ENCODE measurements at regions not wholly inside any gene's neighbourhood (a gene's known extent, or its start where the extent isn't known, plus 50 kb on each side); places are given as distances from the start of the nearest gene placed in this dataset.
A peak's percentile ranks its signal among the peaks of the same experiment; 100 is the strongest.
"Not testable (repeated sequence)": the region's sequence is repeated elsewhere in the genome, so short reads cannot be mapped to it uniquely, and the experiment has no call there.

GRCh38 chr2:204147040-204147439 lies 210.5 kb downstream of the ICOS start:
- not testable (repeated sequence) for H3K9me3 ChIP-seq (ENCODE audit: control insufficient read depth, insufficient read depth, low read length); H3K4me3 ChIP-seq (ENCODE audit: low read depth, low read length); H3K27me3 ChIP-seq (ENCODE audit: control insufficient read depth, insufficient read depth, low read length); H3K36me3 ChIP-seq (ENCODE audit: control insufficient read depth, insufficient read depth, low read length); H3K27ac ChIP-seq (ENCODE audit: low read depth, low read length); DNase-seq (ENCODE audit: low read depth in 4 of 6, low spot score in 6 of 6)
- WGBS (ENCODE audit: insufficient coverage) = 95% methylated on average over 2 of the region's 2 CpGs
- H3K4me1 ChIP-seq (ENCODE audit: control insufficient read depth, insufficient read depth, low read length) = peaks cover 20% of the 10 kb centered on the region

- peak in 1 of 6 donors; percentile 51 for DNase-seq (ENCODE audit: low read depth in 4 of 6, low spot score in 6 of 6)
- Histone ChIP-seq H3K27ac (ENCODE audit: low read depth, low read length) (no peak overlapping the region), H3K36me3 (ENCODE audit: control insufficient read depth, insufficient read depth, low read length) (no peaks in the 10 kb centered on the region), H3K27me3 (ENCODE audit: control insufficient read depth, insufficient read depth, low read length) (no peaks in the 10 kb centered on the region), H3K9me3 (ENCODE audit: control insufficient read depth, insufficient read depth, low read length) (no peaks in the 10 kb centered on the region), H3K4me3 (ENCODE audit: low read depth, low read length) (no peak overlapping the region), H3K4me1 (ENCODE audit: control insufficient read depth, insufficient read depth, low read length) (peaks cover 7% of the 10 kb centered on the region)
- WGBS (ENCODE audit: insufficient coverage) = 71% methylated on average over 5 of the region's 7 CpGs
Observed at GRCh38 chr2:204150721-204151120, 214.2 kb downstream of the ICOS start.

- DNase-seq (ENCODE audit: low read depth in 4 of 6, low spot score in 6 of 6) = peak in 1 of 6 donors; percentile 25
Observed at GRCh38 chr2:204152616-204153015, 216.1 kb downstream of the ICOS start.

GRCh38 chr2:204154863-204155262 lies 218.3 kb downstream of the ICOS start:
- peaks cover 5% of the 10 kb centered on the region for H3K4me1 ChIP-seq (ENCODE audit: control insufficient read depth, insufficient read depth, low read length)
- DNase-seq (ENCODE audit: low read depth in 4 of 6, low spot score in 6 of 6) = no peak
- no CpG with 5 or more reads among the region's 3 CpGs for WGBS (ENCODE audit: insufficient coverage)

More at GRCh38 chr2:204152616-204153015, 216.1 kb downstream of the ICOS start:
- H3K36me3 ChIP-seq (ENCODE audit: control insufficient read depth, insufficient read depth, low read length) = no peaks in the 10 kb centered on the region
- H3K27ac ChIP-seq (ENCODE audit: low read depth, low read length) = no peak overlapping the region
- H3K4me3 ChIP-seq (ENCODE audit: low read depth, low read length) = no peak overlapping the region
- peaks cover 5% of the 10 kb centered on the region for H3K4me1 ChIP-seq (ENCODE audit: control insufficient read depth, insufficient read depth, low read length)
- H3K9me3 ChIP-seq (ENCODE audit: control insufficient read depth, insufficient read depth, low read length) = peaks cover 2% of the 10 kb centered on the region
- 24% methylated on average over 3 of the region's 3 CpGs for WGBS (ENCODE audit: insufficient coverage)
- no peaks in the 10 kb centered on the region for H3K27me3 ChIP-seq (ENCODE audit: control insufficient read depth, insufficient read depth, low read length)

GRCh38 chr2:204156456-204156855 lies 219.9 kb downstream of the ICOS start:
- Histone ChIP-seq H3K4me1 (ENCODE audit: control insufficient read depth, insufficient read depth, low read length) (no peaks in the 10 kb centered on the region), H3K9me3 (ENCODE audit: control insufficient read depth, insufficient read depth, low read length) (peaks cover 6% of the 10 kb centered on the region), H3K4me3 (ENCODE audit: low read depth, low read length) (no peak overlapping the region), H3K27ac (ENCODE audit: low read depth, low read length) (no peak overlapping the region), H3K36me3 (ENCODE audit: control insufficient read depth, insufficient read depth, low read length) (no peaks in the 10 kb centered on the region), H3K27me3 (ENCODE audit: control insufficient read depth, insufficient read depth, low read length) (no peaks in the 10 kb centered on the region)
- DNase-seq (ENCODE audit: low read depth in 4 of 6, low spot score in 6 of 6) = no peak
- WGBS (ENCODE audit: insufficient coverage) = no CpG with 5 or more reads among the region's 1 CpG

More at GRCh38 chr2:204154863-204155262, 218.3 kb downstream of the ICOS start:
- no peaks in the 10 kb centered on the region for H3K36me3 ChIP-seq (ENCODE audit: control insufficient read depth, insufficient read depth, low read length)
- no peak overlapping the region for H3K4me3 ChIP-seq (ENCODE audit: low read depth, low read length)
- H3K27ac ChIP-seq (ENCODE audit: low read depth, low read length) = no peak overlapping the region
- H3K9me3 ChIP-seq (ENCODE audit: control insufficient read depth, insufficient read depth, low read length) = peaks cover 6% of the 10 kb centered on the region
- no peaks in the 10 kb centered on the region for H3K27me3 ChIP-seq (ENCODE audit: control insufficient read depth, insufficient read depth, low read length)

GRCh38 chr2:204157684-204158083 lies 221.1 kb downstream of the ICOS start:
- no peak overlapping the region for H3K4me3 ChIP-seq (ENCODE audit: low read depth, low read length)
- H3K9me3 ChIP-seq (ENCODE audit: control insufficient read depth, insufficient read depth, low read length) = peaks cover 6% of the 10 kb centered on the region
- no peaks in the 10 kb centered on the region for H3K27me3 ChIP-seq (ENCODE audit: control insufficient read depth, insufficient read depth, low read length)
- H3K4me1 ChIP-seq (ENCODE audit: control insufficient read depth, insufficient read depth, low read length) = no peaks in the 10 kb centered on the region
- H3K27ac ChIP-seq (ENCODE audit: low read depth, low read length) = no peak overlapping the region
- no peaks in the 10 kb centered on the region for H3K36me3 ChIP-seq (ENCODE audit: control insufficient read depth, insufficient read depth, low read length)
- no peak for DNase-seq (ENCODE audit: low read depth in 4 of 6, low spot score in 6 of 6)

- no peak overlapping the region for H3K27ac ChIP-seq (ENCODE audit: low read depth, low read length)
- no peak overlapping the region for H3K4me3 ChIP-seq (ENCODE audit: low read depth, low read length)
- no peak for DNase-seq (ENCODE audit: low read depth in 4 of 6, low spot score in 6 of 6)
- no peaks in the 10 kb centered on the region for H3K27me3 ChIP-seq (ENCODE audit: control insufficient read depth, insufficient read depth, low read length)
- H3K9me3 ChIP-seq (ENCODE audit: control insufficient read depth, insufficient read depth, low read length) = peaks cover 7% of the 10 kb centered on the region
- H3K36me3 ChIP-seq (ENCODE audit: control insufficient read depth, insufficient read depth, low read length) = no peaks in the 10 kb centered on the region
- no peaks in the 10 kb centered on the region for H3K4me1 ChIP-seq (ENCODE audit: control insufficient read depth, insufficient read depth, low read length)
- whole genome bisulfite sequencing (ENCODE audit: insufficient coverage) = 69% methylated on average over 1 of the region's 3 CpGs
Observed at GRCh38 chr2:204159526-204159925, 223.0 kb downstream of the ICOS start.

GRCh38 chr2:204160989-204161388 lies 224.4 kb downstream of the ICOS start:
- Histone ChIP-seq H3K27me3 (ENCODE audit: control insufficient read depth, insufficient read depth, low read length) (no peaks in the 10 kb centered on the region), H3K36me3 (ENCODE audit: control insufficient read depth, insufficient read depth, low read length) (no peaks in the 10 kb centered on the region), H3K9me3 (ENCODE audit: control insufficient read depth, insufficient read depth, low read length) (peaks cover 7% of the 10 kb centered on the region), H3K27ac (ENCODE audit: low read depth, low read length) (no peak overlapping the region), H3K4me1 (ENCODE audit: control insufficient read depth, insufficient read depth, low read length) (no peaks in the 10 kb centered on the region), H3K4me3 (ENCODE audit: low read depth, low read length) (no peak overlapping the region)
- DNase-seq (ENCODE audit: low read depth in 4 of 6, low spot score in 6 of 6) = no peak

- Histone ChIP-seq H3K4me1 (ENCODE audit: control insufficient read depth, insufficient read depth, low read length) (no peaks in the 10 kb centered on the region), H3K27me3 (ENCODE audit: control insufficient read depth, insufficient read depth, low read length) (no peaks in the 10 kb centered on the region), H3K27ac (ENCODE audit: low read depth, low read length) (no peak overlapping the region), H3K4me3 (ENCODE audit: low read depth, low read length) (no peak overlapping the region), H3K9me3 (ENCODE audit: control insufficient read depth, insufficient read depth, low read length) (peaks cover 7% of the 10 kb centered on the region), H3K36me3 (ENCODE audit: control insufficient read depth, insufficient read depth, low read length) (no peaks in the 10 kb centered on the region)
- no peak for DNase-seq (ENCODE audit: low read depth in 4 of 6, low spot score in 6 of 6)
- no CpG with 5 or more reads among the region's 3 CpGs for WGBS (ENCODE audit: insufficient coverage)
Observed at GRCh38 chr2:204161886-204162285, 225.3 kb downstream of the ICOS start.

- H3K4me3 ChIP-seq (ENCODE audit: low read depth, low read length) = no peak overlapping the region
- H3K4me1 ChIP-seq (ENCODE audit: control insufficient read depth, insufficient read depth, low read length) = no peaks in the 10 kb centered on the region
- H3K27ac ChIP-seq (ENCODE audit: low read depth, low read length) = no peak overlapping the region
- no peaks in the 10 kb centered on the region for H3K36me3 ChIP-seq (ENCODE audit: control insufficient read depth, insufficient read depth, low read length)
- peaks cover 1% of the 10 kb centered on the region for H3K9me3 ChIP-seq (ENCODE audit: control insufficient read depth, insufficient read depth, low read length)
- no peak for DNase-seq (ENCODE audit: low read depth in 4 of 6, low spot score in 6 of 6)
- no CpG with 5 or more reads among the region's 3 CpGs for WGBS (ENCODE audit: insufficient coverage)
- no peaks in the 10 kb centered on the region for H3K27me3 ChIP-seq (ENCODE audit: control insufficient read depth, insufficient read depth, low read length)
Observed at GRCh38 chr2:204166961-204167360, 230.4 kb downstream of the ICOS start.

Measured in spinal cord (tissue), 9 donors.